A673 (cell line): ENCODE measurements at regions not wholly inside any gene's neighbourhood (a gene's known extent, or its start where the extent isn't known, plus 50 kb on each side); places are given as distances from the start of the nearest gene placed in this dataset.

Source experiments
- BruUV-seq: library from RNA; stranded (reverse); fragments of 400-500 nt; replicated peaks from 2 replicates; lab custom pipeline; 2021; lab: Mats Ljungman, UMichigan
- CTCF ChIA-PET: fragments of 300-600 bp; sonication (Branson Sonifier 250); formaldehyde crosslinking; loops from one replicate; lab custom pipeline; 2022; ENCODE audit warnings: antibody characterized with exemption; lab: Charles Lee
- POLR2A ChIA-PET: fragments of 300-600 bp; sonication (Branson Sonifier 250); formaldehyde crosslinking; loops from one replicate; lab custom pipeline; 2022; ENCODE audit warnings: antibody characterized with exemption; ENCODE audit not compliant: low non-redundant PET; lab: Charles Lee
- DNase-seq: peaks from one replicate; pipeline ENCODE4 v3.0.0-alpha.2; 2015; ENCODE audit warnings: low spot score
- H3K27ac ChIP-seq: fragments of 200-600 bp; sonication (generic); 2 replicates; pipeline ENCODE4 v1.5.1; 2016; ENCODE audit warnings: mixed run types, low read depth, mild to moderate bottlenecking, mixed read lengths, antibody characterized with exemption, low read length; ENCODE audit not compliant: poor library complexity, severe bottlenecking
- H3K27me3 ChIP-seq: fragments of 200-600 bp; sonication (generic); replicated peaks from 2 replicates; pipeline ENCODE4 v1.6.1; 2017; ENCODE audit warnings: mixed run types, low read depth, mild to moderate bottlenecking, mixed read lengths, antibody characterized with exemption, low read length; ENCODE audit not compliant: insufficient read depth, poor library complexity
- H3K36me3 ChIP-seq: fragments of 200-600 bp; sonication (generic); 2 replicates; pipeline ENCODE4 v1.6.1; 2016; ENCODE audit warnings: mixed run types, mild to moderate bottlenecking, mixed read lengths, antibody characterized with exemption, low read length; ENCODE audit not compliant: insufficient read depth, poor library complexity, severe bottlenecking
- H3K4me1 ChIP-seq: fragments of 200-600 bp; sonication (generic); 2 replicates; pipeline ENCODE4 v1.6.1; 2017; ENCODE audit warnings: mixed run types, mild to moderate bottlenecking, mixed read lengths, antibody characterized with exemption, low read length; ENCODE audit not compliant: insufficient read depth, poor library complexity, severe bottlenecking
- H3K4me3 ChIP-seq: fragments of 200-600 bp; sonication (generic); 2 replicates; pipeline ENCODE4 v1.5.1; 2016; ENCODE audit warnings: low read depth, mixed run types, mild to moderate bottlenecking, mixed read lengths, low read length; ENCODE audit not compliant: poor library complexity, severe bottlenecking
- H3K9me3 ChIP-seq: fragments of 200-600 bp; sonication (generic); 2 replicates; pipeline ENCODE4 v1.6.1; 2016; ENCODE audit warnings: mixed run types, low read depth, mild to moderate bottlenecking, mixed read lengths, antibody characterized with exemption, low read length; ENCODE audit not compliant: poor library complexity, severe bottlenecking
- EZH2 ChIP-seq: fragments of 200-600 bp; sonication (generic); IDR thresholded peaks from 2 replicates; pipeline ENCODE4 v1.6.1; 2017; ENCODE audit warnings: borderline replicate concordance, low read depth, mild to moderate bottlenecking, mixed read lengths, antibody characterized with exemption, low read length; ENCODE audit not compliant: poor library complexity, severe bottlenecking
- intact Hi-C: fragments of 100-400 bp; cut with micrococcal nuclease; formaldehyde crosslinking; loops from one replicate; pipeline ENCODE4 v1.10.0; 2022; ENCODE audit not compliant: unreplicated experiment
- TF ChIP-seq, protein P1 (sequence below): fragments of 300-800, 200-600 bp; sonication (generic); conservative IDR thresholded peaks from 2 replicates; pipeline ENCODE4 v1.5.1; 2017; ENCODE audit warnings: low read depth, mild to moderate bottlenecking, antibody characterized with exemption, low read length, moderate library complexity, mixed read lengths

DNA sequence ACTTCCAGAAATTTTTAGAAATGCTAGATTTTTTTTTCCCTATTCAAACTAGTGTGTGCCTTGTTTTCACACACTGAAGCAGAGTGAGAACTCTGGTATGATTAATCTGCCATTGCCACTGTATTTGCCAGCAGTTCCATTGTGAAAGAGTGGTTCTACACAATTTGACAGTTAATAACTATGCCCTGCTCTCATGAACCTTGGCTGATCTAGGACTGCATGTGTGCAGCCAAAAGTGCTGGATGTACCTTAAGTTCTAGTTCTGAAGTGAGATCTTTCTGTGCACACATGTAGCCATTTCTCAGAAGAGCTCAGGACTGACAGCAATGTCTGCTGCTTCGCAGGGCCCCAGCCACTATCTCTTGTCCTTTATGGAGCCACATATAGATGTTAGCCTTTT is 328.2 kb upstream of the SPRY2 start:
- no peak for TF ChIP-seq EZH2
- DNase-seq, result no peak
- no peaks in the 10 kb centered on the region for H3K4me1 ChIP-seq
- H3K27ac ChIP-seq, result no peak overlapping the region
- no peaks in the 10 kb centered on the region for H3K9me3 ChIP-seq
- CTCF ChIA-PET, result no interaction called here
- no peak overlapping the region for H3K4me3 ChIP-seq
- H3K36me3 ChIP-seq, result no peaks in the 10 kb centered on the region
- no TSS peak for BruUV-seq
- H3K27me3 ChIP-seq, result no peaks in the 10 kb centered on the region
- POLR2A ChIA-PET, result no interaction called here
- intact Hi-C loops, result no loop called here

DNA sequence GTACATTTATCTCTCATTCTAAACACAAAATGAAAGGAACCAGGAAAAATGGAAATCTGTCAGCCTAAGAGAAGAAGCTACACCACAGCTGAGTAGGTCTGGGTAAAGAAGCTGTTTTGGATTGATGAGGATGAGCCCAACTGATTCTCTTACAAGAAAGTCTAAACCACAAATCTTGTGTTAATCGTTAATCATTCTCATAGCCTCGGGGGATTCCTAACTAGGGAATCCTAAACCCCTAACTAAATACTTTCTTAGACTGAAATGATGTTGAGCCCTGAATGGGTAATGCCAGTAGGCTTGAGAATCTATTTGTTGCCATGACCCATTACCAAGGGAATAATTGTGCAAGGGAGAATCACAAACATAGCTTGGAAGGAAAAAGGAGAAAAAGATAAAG is 327.5 kb upstream of the SPRY2 start:
- Histone ChIP-seq H3K36me3 (no peaks in the 10 kb centered on the region), H3K27ac (no peak overlapping the region), H3K4me3 (no peak overlapping the region), H3K27me3 (no peaks in the 10 kb centered on the region), H3K9me3 (no peaks in the 10 kb centered on the region), H3K4me1 (no peaks in the 10 kb centered on the region)
- ChIA-PET CTCF (no interaction called here), POLR2A (no interaction called here)
- DNase-seq, result no peak
- no peak for TF ChIP-seq EZH2
- TF ChIP-seq, protein P1, sequence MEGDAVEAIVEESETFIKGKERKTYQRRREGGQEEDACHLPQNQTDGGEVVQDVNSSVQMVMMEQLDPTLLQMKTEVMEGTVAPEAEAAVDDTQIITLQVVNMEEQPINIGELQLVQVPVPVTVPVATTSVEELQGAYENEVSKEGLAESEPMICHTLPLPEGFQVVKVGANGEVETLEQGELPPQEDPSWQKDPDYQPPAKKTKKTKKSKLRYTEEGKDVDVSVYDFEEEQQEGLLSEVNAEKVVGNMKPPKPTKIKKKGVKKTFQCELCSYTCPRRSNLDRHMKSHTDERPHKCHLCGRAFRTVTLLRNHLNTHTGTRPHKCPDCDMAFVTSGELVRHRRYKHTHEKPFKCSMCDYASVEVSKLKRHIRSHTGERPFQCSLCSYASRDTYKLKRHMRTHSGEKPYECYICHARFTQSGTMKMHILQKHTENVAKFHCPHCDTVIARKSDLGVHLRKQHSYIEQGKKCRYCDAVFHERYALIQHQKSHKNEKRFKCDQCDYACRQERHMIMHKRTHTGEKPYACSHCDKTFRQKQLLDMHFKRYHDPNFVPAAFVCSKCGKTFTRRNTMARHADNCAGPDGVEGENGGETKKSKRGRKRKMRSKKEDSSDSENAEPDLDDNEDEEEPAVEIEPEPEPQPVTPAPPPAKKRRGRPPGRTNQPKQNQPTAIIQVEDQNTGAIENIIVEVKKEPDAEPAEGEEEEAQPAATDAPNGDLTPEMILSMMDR, result no peak
- intact Hi-C loops, result no loop called here
- no TSS peak for BruUV-seq

DNA sequence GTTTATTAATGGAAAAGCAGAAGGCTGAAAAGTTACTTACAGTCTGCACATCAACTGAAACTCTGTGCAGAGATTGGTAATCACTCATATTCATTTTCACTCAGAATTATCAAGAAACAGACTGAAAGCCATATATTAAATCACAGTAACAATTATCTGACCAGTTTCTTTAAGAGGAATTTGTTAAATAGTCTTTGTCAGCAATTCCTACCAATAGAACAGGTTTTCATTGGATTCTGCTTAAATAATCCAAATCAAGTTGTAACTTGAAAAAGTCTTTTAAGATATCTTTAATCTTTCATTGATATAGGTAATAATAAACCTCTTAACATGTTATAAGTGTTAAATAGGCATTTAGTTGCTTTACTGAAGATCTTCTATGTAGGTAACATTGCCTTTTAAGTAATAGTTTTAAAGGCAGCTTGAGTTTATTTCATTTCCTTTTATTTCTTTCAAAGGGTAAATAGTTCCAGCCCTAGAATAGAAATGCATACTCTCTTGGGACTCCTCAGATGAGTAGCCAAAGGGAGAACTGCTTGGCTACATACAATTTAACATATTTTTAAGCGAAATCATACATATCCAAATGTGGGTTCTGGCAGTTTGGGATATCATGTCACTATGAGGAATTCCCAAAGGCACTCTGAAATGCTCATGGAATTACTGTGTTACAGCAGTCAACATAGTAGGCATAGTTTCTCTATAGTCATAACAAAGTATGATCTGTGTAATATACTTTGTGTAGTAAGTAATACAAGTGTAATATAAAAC is 326.0 kb upstream of the SPRY2 start:
- Histone ChIP-seq H3K27me3 (no peaks in the 10 kb centered on the region), H3K4me1 (no peaks in the 10 kb centered on the region), H3K36me3 (no peaks in the 10 kb centered on the region), H3K27ac (no peak overlapping the region), H3K4me3 (no peak overlapping the region), H3K9me3 (no peaks in the 10 kb centered on the region)
- BruUV-seq, result no TSS peak
- ChIA-PET POLR2A (no interaction called here), CTCF (no interaction called here)
- intact Hi-C loops, result no loop called here
- no peak for DNase-seq
- no peak for TF ChIP-seq EZH2
- TF ChIP-seq, protein P1, result no peak
